PC-9 (cell line): ENCODE measurements at regions not wholly inside any gene's neighbourhood (a gene's known extent, or its start where the extent isn't known, plus 50 kb on each side); places are given as distances from the start of the nearest gene placed in this dataset.

ENCODE experiments used
- BruUV-seq: library from RNA; stranded (reverse); fragments of 400-500 nt; replicated peaks from 2 replicates; lab custom pipeline; 2021; lab: Mats Ljungman, UMichigan
- CTCF ChIA-PET: fragments of 300-600 bp; sonication (Branson Sonifier 250); formaldehyde crosslinking; loops from one replicate; lab custom pipeline; 2022; ENCODE audit warnings: antibody characterized with exemption; lab: Charles Lee
- POLR2A ChIA-PET: fragments of 300-600 bp; sonication (Branson Sonifier 250); formaldehyde crosslinking; loops from one replicate; lab custom pipeline; 2022; ENCODE audit warnings: antibody characterized with exemption; ENCODE audit not compliant: unreplicated experiment; lab: Charles Lee
- DNase-seq, 2 experiments: peaks; one replicate each; pipeline versions ENCODE4 v3.0.0 to v3.0.0-alpha.2; 2015 to 2022; ENCODE audit warnings: mixed read lengths in 1 of 2
- H2AFZ ChIP-seq: fragments of 200-600 bp; sonication (generic); 2 replicates; pipeline ENCODE4 v1.8.1; 2017; ENCODE audit warnings: antibody characterized with exemption
- H3F3A ChIP-seq: fragments of 200-600 bp; sonication (generic); 2 replicates; pipeline ENCODE4 v1.8.1; 2017; ENCODE audit warnings: antibody characterized with exemption, mild to moderate bottlenecking, low read depth; ENCODE audit not compliant: insufficient read depth
- H3K27ac ChIP-seq: fragments of 200-600 bp; sonication (generic); 2 replicates; pipeline ENCODE4 v1.6.1; 2016; ENCODE audit warnings: mixed run types
- H3K27me3 ChIP-seq: fragments of 200-600 bp; sonication (generic); 2 replicates; pipeline ENCODE4 v1.6.1; 2016; ENCODE audit warnings: low read depth, mixed run types; ENCODE audit not compliant: insufficient read depth
- H3K36me3 ChIP-seq: fragments of 200-600 bp; sonication (generic); 2 replicates; pipeline ENCODE4 v1.6.1; 2016; ENCODE audit warnings: low read depth, mixed run types
- H3K4me1 ChIP-seq: fragments of 200-600 bp; sonication (generic); replicated peaks from 2 replicates; pipeline ENCODE4 v1.6.1; 2016; ENCODE audit warnings: mixed run types; ENCODE audit not compliant: insufficient read depth
- H3K4me2 ChIP-seq: fragments of 200-600 bp; sonication (generic); 2 replicates; pipeline ENCODE4 v1.6.1; 2017; ENCODE audit warnings: mixed run types
- H3K4me3 ChIP-seq: fragments of 200-600 bp; sonication (generic); 2 replicates; pipeline ENCODE4 v1.6.1; 2016; ENCODE audit warnings: mixed run types
- H3K79me2 ChIP-seq: fragments of 200-600 bp; sonication (generic); 2 replicates; pipeline ENCODE4 v1.6.1; 2017; ENCODE audit warnings: low read depth, mixed run types
- H3K9me2 ChIP-seq: fragments of 200-600 bp; sonication (generic); 2 replicates; pipeline ENCODE4 v1.8.1; 2017; ENCODE audit warnings: mild to moderate bottlenecking; ENCODE audit not compliant: insufficient read depth
- H3K9me3 ChIP-seq: fragments of 200-600 bp; sonication (generic); 2 replicates; pipeline ENCODE4 v1.8.1; 2016; ENCODE audit warnings: low read depth; ENCODE audit not compliant: insufficient read depth
- H4K20me1 ChIP-seq: fragments of 200-600 bp; sonication (generic); 2 replicates; pipeline ENCODE4 v1.8.1; 2017; ENCODE audit not compliant: insufficient read depth
- CTCF ChIP-seq: fragments of 200-600 bp; sonication (generic); conservative IDR thresholded peaks from 2 replicates; pipeline ENCODE4 v1.6.1; 2017; ENCODE audit warnings: mixed run types, antibody characterized with exemption, mild to moderate bottlenecking, moderate library complexity
- EZH2 ChIP-seq: fragments of 200-600 bp; sonication (generic); IDR thresholded peaks from 2 replicates; pipeline ENCODE4 v1.8.0; 2017; ENCODE audit warnings: antibody characterized with exemption, low read depth
- intact Hi-C: fragments of 100-400 bp; cut with micrococcal nuclease; formaldehyde crosslinking; loops from one replicate; pipeline ENCODE4 v1.10.0; 2022; ENCODE audit not compliant: unreplicated experiment

- CTCF ChIA-PET = no interaction called here
- no peaks in the 10 kb centered on the region for H4K20me1 ChIP-seq
- H3K36me3 ChIP-seq = no peaks in the 10 kb centered on the region
- TF ChIP-seq EZH2 (no peak), CTCF (no peak)
- no peak overlapping the region for H2AFZ ChIP-seq
- 0 out of 2 replicates have a peak, but pooled peaks cover 11% of the 10 kb centered on the region for H3K9me3 ChIP-seq
- POLR2A ChIA-PET = no interaction called here
- no peak overlapping the region for H3K27ac ChIP-seq
- H3K27me3 ChIP-seq = no peaks in the 10 kb centered on the region
- DNase-seq = no peak
- no peaks in the 10 kb centered on the region for H3K79me2 ChIP-seq
- H3K4me2 ChIP-seq = no peak overlapping the region
- H3K9me2 ChIP-seq = no peaks in the 10 kb centered on the region
- intact Hi-C loops = no loop called here
- H3F3A ChIP-seq = no peaks in the 10 kb centered on the region
- H3K4me1 ChIP-seq = no peaks in the 10 kb centered on the region
- no peak overlapping the region for H3K4me3 ChIP-seq
- BruUV-seq = no TSS peak
Measured at GRCh38 chr14:65805113-65805473, 392.6 kb downstream of the FUT8 start.

GRCh38 chr14:65808390-65808789 lies 395.9 kb downstream of the FUT8 start:
- Histone ChIP-seq H3K27me3 (no peaks in the 10 kb centered on the region; the same call in 1 of the 2 replicates), H3K4me1 (no peaks in the 10 kb centered on the region), H3K4me3 (no peak overlapping the region), H3F3A (no peaks in the 10 kb centered on the region), H3K79me2 (no peaks in the 10 kb centered on the region), H3K36me3 (no peaks in the 10 kb centered on the region), H3K4me2 (no peak overlapping the region), H3K9me2 (no peaks in the 10 kb centered on the region), H3K27ac (no peak overlapping the region), H3K9me3 (0 out of 2 replicates have a peak, but pooled peaks cover 11% of the 10 kb centered on the region), H2AFZ (no peak overlapping the region), H4K20me1 (no peaks in the 10 kb centered on the region)
- ChIA-PET POLR2A (no interaction called here), CTCF (no interaction called here)
- DNase-seq = no peak
- BruUV-seq = no TSS peak
- TF ChIP-seq CTCF (no peak), EZH2 (no peak)
- intact Hi-C loops = no loop called here

- Histone ChIP-seq H3K9me2 (0 out of 2 replicates have a peak, but pooled peaks cover 4% of the 10 kb centered on the region), H3K27me3 (no peaks in the 10 kb centered on the region; the same call in 1 of the 2 replicates), H3K36me3 (no peaks in the 10 kb centered on the region), H3K9me3 (0 out of 2 replicates have a peak, but pooled peaks cover 11% of the 10 kb centered on the region), H3K27ac (no peak overlapping the region), H4K20me1 (no peaks in the 10 kb centered on the region), H3K4me1 (no peaks in the 10 kb centered on the region), H3K4me3 (no peak overlapping the region), H3K4me2 (no peak overlapping the region), H2AFZ (no peak overlapping the region), H3K79me2 (no peaks in the 10 kb centered on the region), H3F3A (no peaks in the 10 kb centered on the region)
- BruUV-seq = no TSS peak
- intact Hi-C loops = no loop called here
- ChIA-PET POLR2A (no interaction called here), CTCF (interaction anchor here (0.6 kb wide), 1 partner anchor 379 kb away, joined by 4 read pairs; no protein-coding TSS in a partner anchor)
- DNase-seq = no peak
- TF ChIP-seq CTCF (no peak), EZH2 (no peak)
Measured at GRCh38 chr14:65810322-65810721, 397.8 kb downstream of the FUT8 start.
